Body of pancreas (tissue), 4 donors: ENCODE measurements at regions not wholly inside any gene's neighbourhood (a gene's known extent, or its start where the extent isn't known, plus 50 kb on each side); places are given as distances from the start of the nearest gene placed in this dataset.

Experiments
- CTCF ChIP-seq, 7 experiments: fragments of 450-650 bp in 4 of 7; fragments of 200-600 bp in 3 of 7; sonication (generic) in 3 of 7; IDR thresholded peaks; one replicate each; pipeline ENCODE4 v1.5.1; 2016 to 2019; ENCODE audit warnings: antibody characterized with exemption in 7 of 7
- POLR2A ChIP-seq, 3 donors: fragments of 450-650 bp; IDR thresholded peaks; one replicate each; pipeline ENCODE4 v1.6.1; 2016; ENCODE audit warnings: antibody characterized with exemption in 3 of 3, mild to moderate bottlenecking in 2 of 3

GRCh38 chr1:224819861-224820260 is 109.6 kb upstream of the DNAH14 start:
- no peak for TF ChIP-seq CTCF (IDR thresholded peaks at IDR 0.05)
- no peak for TF ChIP-seq POLR2A (IDR thresholded peaks at IDR 0.05)
